Parathyroid adenoma (tissue), 2 donors: ENCODE measurements at regions not wholly inside any gene's neighbourhood (a gene's known extent, or its start where the extent isn't known, plus 50 kb on each side); places are given as distances from the start of the nearest gene placed in this dataset.

Source experiments
- H2AFZ ChIP-seq: fragments of 300-600 bp; sonication (generic); one replicate; pipeline ENCODE4 v1.7.0; 2017; ENCODE audit warnings: antibody characterized with exemption, mild to moderate bottlenecking
- H3K27ac ChIP-seq: fragments of 300-600 bp; sonication (generic); one replicate; pipeline ENCODE4 v1.7.0; 2017
- H3K27me3 ChIP-seq: fragments of 300-600 bp; sonication (generic); one replicate; pipeline ENCODE4 v1.7.0; 2017; ENCODE audit warnings: low read length; ENCODE audit not compliant: control insufficient read depth, insufficient read depth
- H3K36me3 ChIP-seq: fragments of 300-600 bp; sonication (generic); one replicate; pipeline ENCODE4 v1.7.0; 2017; ENCODE audit warnings: low read length; ENCODE audit not compliant: control insufficient read depth, insufficient read depth
- H3K4me1 ChIP-seq: fragments of 300-600 bp; sonication (generic); one replicate; pipeline ENCODE4 v1.7.0; 2017; ENCODE audit warnings: control low read depth
- H3K4me2 ChIP-seq: fragments of 300-600 bp; sonication (generic); one replicate; pipeline ENCODE4 v1.7.0; 2017; ENCODE audit warnings: low read length
- H3K4me3 ChIP-seq: fragments of 300-600 bp; sonication (generic); one replicate; pipeline ENCODE4 v1.7.0; 2017; ENCODE audit warnings: low read depth, low read length
- H3K79me2 ChIP-seq: fragments of 300-600 bp; sonication (generic); one replicate; pipeline ENCODE4 v1.7.0; 2017; ENCODE audit warnings: control low read depth
- H3K9ac ChIP-seq: fragments of 300-600 bp; sonication (generic); one replicate; pipeline ENCODE4 v1.7.0; 2017; ENCODE audit warnings: mild to moderate bottlenecking
- H3K9me3 ChIP-seq: fragments of 300-600 bp; sonication (generic); one replicate; pipeline ENCODE4 v1.7.0; 2017; ENCODE audit warnings: low read length; ENCODE audit not compliant: control insufficient read depth
- CTCF ChIP-seq: fragments of 300-600 bp; sonication (generic); IDR thresholded peaks from one replicate; pipeline ENCODE4 v1.7.0; 2017; ENCODE audit warnings: antibody characterized with exemption, mild to moderate bottlenecking
- donor health status: primary hyperparathyroidism.

- Histone ChIP-seq H3K9me3 (no peaks in the 10 kb centered on the region), H3K79me2 (no peaks in the 10 kb centered on the region), H3K27me3 (no peaks in the 10 kb centered on the region), H3K4me2 (no peak overlapping the region), H3K4me1 (no peaks in the 10 kb centered on the region), H3K4me3 (no peak overlapping the region), H2AFZ (no peak overlapping the region), H3K36me3 (no peaks in the 10 kb centered on the region), H3K27ac (no peak overlapping the region), H3K9ac (no peak overlapping the region)
- no peak for TF ChIP-seq CTCF
Measured at GRCh38 chr1:10852486-10852885, 56.0 kb upstream of the CASZ1 start.

- Histone ChIP-seq H3K9ac (no peak overlapping the region), H3K27me3 (no peaks in the 10 kb centered on the region), H3K36me3 (no peaks in the 10 kb centered on the region), H3K4me2 (no peak overlapping the region), H3K79me2 (no peaks in the 10 kb centered on the region), H3K4me3 (no peak overlapping the region), H3K9me3 (no peaks in the 10 kb centered on the region), H3K4me1 (no peaks in the 10 kb centered on the region), H2AFZ (no peak overlapping the region), H3K27ac (no peak overlapping the region)
- no peak for TF ChIP-seq CTCF
Measured at GRCh38 chr1:10852998-10853520, 56.6 kb upstream of the CASZ1 start.

- H3K9me3 ChIP-seq, result no peaks in the 10 kb centered on the region
- no peak overlapping the region for H3K4me3 ChIP-seq
- no peak overlapping the region for H2AFZ ChIP-seq
- H3K4me1 ChIP-seq, result no peaks in the 10 kb centered on the region
- no peaks in the 10 kb centered on the region for H3K36me3 ChIP-seq
- H3K27me3 ChIP-seq, result no peaks in the 10 kb centered on the region
- H3K4me2 ChIP-seq, result no peak overlapping the region
- no peak for TF ChIP-seq CTCF
- no peak overlapping the region for H3K27ac ChIP-seq
- H3K9ac ChIP-seq, result no peak overlapping the region
- H3K79me2 ChIP-seq, result no peaks in the 10 kb centered on the region
Measured at GRCh38 chr1:10853701-10854100, 57.3 kb upstream of the CASZ1 start.

- no peaks in the 10 kb centered on the region for H3K36me3 ChIP-seq
- no peak overlapping the region for H2AFZ ChIP-seq
- no peak overlapping the region for H3K9ac ChIP-seq
- H3K9me3 ChIP-seq, result no peaks in the 10 kb centered on the region
- no peak for TF ChIP-seq CTCF
- no peaks in the 10 kb centered on the region for H3K79me2 ChIP-seq
- H3K4me2 ChIP-seq, result no peak overlapping the region
- no peak overlapping the region for H3K4me3 ChIP-seq
- no peaks in the 10 kb centered on the region for H3K27me3 ChIP-seq
- no peaks in the 10 kb centered on the region for H3K4me1 ChIP-seq
- H3K27ac ChIP-seq, result no peak overlapping the region
Measured at GRCh38 chr1:10854856-10855459, 58.5 kb upstream of the CASZ1 start.

- H3K4me1 ChIP-seq, result no peaks in the 10 kb centered on the region
- no peak overlapping the region for H3K27ac ChIP-seq
- H3K36me3 ChIP-seq, result no peaks in the 10 kb centered on the region
- H3K4me3 ChIP-seq, result no peak overlapping the region
- no peaks in the 10 kb centered on the region for H3K79me2 ChIP-seq
- H3K9me3 ChIP-seq, result no peaks in the 10 kb centered on the region
- H3K27me3 ChIP-seq, result no peaks in the 10 kb centered on the region
- H2AFZ ChIP-seq, result no peak overlapping the region
- no peak overlapping the region for H3K9ac ChIP-seq
- no peak for TF ChIP-seq CTCF
- no peak overlapping the region for H3K4me2 ChIP-seq
Measured at GRCh38 chr1:10856176-10856683, 59.8 kb upstream of the CASZ1 start.
